ENCODE measurements at regions not wholly inside any gene's neighbourhood (a gene's known extent, or its start where the extent isn't known, plus 50 kb on each side); places are given as distances from the start of the nearest gene placed in this dataset.

DNA sequence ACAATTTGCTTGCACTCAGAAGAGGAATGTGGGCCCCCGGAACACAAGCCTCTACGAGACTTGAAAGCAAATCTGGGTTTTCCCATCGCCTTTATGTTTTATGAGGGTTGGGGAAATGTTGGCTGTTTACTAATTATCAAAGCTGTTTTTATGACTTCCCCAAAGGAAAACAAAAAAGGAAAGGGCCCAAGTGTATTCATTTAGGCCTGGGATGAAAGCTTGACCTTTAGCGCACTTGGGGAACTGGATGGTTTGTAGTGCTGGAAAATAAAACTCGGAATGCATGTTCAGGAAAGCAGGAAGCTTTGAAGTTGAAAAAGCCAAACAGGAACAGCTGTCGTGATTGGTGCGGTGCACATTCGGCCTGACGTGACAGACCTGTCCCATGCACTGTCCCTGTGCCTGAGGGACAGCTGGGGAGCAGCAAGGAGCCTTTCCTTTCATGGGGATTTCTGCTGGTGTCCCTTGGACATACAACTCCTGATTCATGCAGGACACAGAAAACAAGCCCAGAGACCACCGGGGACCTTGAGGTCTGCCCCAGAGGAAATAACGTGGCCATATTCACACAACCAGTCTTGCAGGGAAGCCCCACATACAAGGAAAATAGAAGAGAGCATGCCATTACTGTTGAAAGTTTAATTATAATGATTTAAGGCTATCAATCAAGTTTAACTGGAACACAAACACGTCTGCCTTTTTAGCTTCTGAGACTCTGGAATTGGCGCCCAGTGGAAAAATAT is 169.7 kb upstream of the APCDD1 start:
- TF ChIP-seq, protein P1, sequence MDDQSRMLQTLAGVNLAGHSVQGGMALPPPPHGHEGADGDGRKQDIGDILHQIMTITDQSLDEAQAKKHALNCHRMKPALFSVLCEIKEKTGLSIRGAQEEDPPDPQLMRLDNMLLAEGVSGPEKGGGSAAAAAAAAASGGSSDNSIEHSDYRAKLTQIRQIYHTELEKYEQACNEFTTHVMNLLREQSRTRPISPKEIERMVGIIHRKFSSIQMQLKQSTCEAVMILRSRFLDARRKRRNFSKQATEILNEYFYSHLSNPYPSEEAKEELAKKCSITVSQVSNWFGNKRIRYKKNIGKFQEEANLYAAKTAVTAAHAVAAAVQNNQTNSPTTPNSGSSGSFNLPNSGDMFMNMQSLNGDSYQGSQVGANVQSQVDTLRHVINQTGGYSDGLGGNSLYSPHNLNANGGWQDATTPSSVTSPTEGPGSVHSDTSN (CRISPR knock-in tag; IDR thresholded peaks at IDR 0.05), result no peak
- TF ChIP-seq, protein P2, sequence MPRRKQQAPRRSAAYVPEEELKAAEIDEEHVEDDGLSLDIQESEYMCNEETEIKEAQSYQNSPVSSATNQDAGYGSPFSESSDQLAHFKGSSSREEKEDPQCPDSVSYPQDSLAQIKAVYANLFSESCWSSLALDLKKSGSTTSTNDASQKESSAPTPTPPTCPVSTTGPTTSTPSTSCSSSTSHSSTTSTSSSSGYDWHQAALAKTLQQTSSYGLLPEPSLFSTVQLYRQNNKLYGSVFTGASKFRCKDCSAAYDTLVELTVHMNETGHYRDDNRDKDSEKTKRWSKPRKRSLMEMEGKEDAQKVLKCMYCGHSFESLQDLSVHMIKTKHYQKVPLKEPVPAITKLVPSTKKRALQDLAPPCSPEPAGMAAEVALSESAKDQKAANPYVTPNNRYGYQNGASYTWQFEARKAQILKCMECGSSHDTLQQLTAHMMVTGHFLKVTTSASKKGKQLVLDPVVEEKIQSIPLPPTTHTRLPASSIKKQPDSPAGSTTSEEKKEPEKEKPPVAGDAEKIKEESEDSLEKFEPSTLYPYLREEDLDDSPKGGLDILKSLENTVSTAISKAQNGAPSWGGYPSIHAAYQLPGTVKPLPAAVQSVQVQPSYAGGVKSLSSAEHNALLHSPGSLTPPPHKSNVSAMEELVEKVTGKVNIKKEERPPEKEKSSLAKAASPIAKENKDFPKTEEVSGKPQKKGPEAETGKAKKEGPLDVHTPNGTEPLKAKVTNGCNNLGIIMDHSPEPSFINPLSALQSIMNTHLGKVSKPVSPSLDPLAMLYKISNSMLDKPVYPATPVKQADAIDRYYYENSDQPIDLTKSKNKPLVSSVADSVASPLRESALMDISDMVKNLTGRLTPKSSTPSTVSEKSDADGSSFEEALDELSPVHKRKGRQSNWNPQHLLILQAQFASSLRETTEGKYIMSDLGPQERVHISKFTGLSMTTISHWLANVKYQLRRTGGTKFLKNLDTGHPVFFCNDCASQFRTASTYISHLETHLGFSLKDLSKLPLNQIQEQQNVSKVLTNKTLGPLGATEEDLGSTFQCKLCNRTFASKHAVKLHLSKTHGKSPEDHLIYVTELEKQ (tag by site-specific recombination; IDR thresholded peaks at IDR 0.05; ENCODE audit: borderline replicate concordance), result no peak
- TF ChIP-seq YY1 (tag by site-specific recombination; IDR thresholded peaks at IDR 0.05), result no peak
- no peak for TF ChIP-seq ZFP41 (tag by site-specific recombination; IDR thresholded peaks at IDR 0.05; ENCODE audit: borderline replicate concordance)
- TF ChIP-seq, protein P3, sequence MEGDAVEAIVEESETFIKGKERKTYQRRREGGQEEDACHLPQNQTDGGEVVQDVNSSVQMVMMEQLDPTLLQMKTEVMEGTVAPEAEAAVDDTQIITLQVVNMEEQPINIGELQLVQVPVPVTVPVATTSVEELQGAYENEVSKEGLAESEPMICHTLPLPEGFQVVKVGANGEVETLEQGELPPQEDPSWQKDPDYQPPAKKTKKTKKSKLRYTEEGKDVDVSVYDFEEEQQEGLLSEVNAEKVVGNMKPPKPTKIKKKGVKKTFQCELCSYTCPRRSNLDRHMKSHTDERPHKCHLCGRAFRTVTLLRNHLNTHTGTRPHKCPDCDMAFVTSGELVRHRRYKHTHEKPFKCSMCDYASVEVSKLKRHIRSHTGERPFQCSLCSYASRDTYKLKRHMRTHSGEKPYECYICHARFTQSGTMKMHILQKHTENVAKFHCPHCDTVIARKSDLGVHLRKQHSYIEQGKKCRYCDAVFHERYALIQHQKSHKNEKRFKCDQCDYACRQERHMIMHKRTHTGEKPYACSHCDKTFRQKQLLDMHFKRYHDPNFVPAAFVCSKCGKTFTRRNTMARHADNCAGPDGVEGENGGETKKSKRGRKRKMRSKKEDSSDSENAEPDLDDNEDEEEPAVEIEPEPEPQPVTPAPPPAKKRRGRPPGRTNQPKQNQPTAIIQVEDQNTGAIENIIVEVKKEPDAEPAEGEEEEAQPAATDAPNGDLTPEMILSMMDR (tag by site-specific recombination; IDR thresholded peaks at IDR 0.05), result no peak
- no peak for TF ChIP-seq ZSCAN16 (tag by site-specific recombination; IDR thresholded peaks at IDR 0.05)
